ENCODE measurements at regions not wholly inside any gene's neighbourhood (a gene's known extent, or its start where the extent isn't known, plus 50 kb on each side); places are given as distances from the start of the nearest gene placed in this dataset.

DNA sequence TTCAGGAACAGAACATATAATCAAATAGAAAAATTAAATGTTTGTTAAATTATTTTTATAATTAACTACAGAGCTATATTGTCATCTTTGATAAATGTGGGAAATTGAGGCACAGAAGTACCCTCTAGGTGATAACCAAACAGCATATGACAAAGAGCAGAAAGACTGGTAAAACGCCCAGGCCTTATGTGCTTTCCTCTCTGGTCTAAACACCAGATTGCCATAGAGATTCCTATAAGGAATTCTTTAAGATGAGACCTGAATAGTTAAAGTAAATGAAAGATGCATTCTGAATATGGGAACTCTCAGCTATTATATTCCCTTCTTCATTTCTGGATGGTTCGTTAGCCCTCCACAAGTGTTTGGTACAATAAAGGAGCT is 140.0 kb upstream of the SOX5 start:
- no peak for DNase-seq

DNA sequence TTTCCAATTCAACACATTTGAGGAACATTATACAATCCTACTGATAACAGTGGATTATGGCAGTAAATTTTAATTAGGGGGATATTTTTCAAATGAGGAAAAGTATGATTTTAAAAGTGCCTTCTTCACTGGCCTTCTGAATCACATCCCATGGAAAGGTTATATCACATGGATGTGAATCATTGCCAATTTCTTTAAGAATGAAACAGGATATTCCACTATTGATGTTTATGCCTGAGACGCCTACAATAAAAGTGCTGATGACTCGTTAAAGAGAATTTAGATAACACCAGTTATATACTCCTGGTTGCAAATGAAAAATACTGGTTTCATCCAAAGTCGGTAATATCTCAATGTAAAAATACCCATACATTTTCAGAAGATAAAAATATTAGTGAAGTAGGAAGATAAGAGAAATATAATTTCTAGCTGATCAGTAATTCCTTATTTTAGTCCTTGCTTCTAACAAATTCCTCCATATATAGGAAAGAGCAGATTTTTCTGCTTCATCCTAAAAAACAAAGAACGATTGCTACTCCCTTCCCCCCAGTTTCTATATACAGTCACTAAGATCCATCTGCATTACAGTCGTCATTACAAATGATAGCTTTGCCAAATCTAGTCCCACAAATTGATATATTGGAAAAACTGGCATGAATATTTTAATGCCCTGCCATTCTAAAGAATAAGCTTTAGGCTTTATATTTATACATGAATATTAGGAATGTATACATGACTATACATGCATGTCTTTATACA is 139.5 kb upstream of the SOX5 start:
- DNase-seq, result no peak

DNA sequence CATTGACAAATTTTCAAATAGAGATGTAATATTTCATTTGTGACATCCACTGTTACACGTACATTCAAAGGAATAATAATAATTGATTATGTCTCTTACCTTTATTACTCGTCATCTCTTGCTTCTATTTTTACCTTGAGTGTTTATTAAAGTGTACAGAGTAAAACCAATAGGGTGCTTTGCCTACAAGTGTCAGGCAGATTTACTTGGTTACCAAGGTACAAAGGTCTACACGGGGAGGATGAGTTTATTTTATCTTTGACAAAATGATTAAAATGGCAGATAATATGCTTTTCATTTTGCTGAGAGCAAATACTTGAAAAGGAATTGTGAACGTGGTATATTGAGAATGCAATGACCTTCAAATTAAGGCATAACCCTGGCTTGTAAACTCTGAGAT is 137.8 kb upstream of the SOX5 start:
- no peak for DNase-seq

DNA sequence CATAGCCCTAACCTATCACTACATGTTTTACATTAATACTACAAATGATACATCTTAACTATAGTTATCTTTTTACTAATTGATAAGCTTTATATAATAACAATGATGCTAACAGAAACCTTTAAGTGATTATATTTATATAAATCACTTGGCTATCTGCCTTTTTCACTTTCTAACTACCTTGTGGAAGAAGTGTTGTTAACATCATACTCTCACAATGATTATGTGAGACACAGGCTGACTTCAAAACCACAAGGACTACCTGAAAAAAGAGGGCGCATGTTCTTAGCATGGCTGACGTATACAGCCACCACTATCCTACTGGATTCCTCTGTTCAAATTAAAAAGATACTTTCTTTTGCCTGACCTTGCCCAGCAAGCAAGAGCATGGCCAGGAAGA is 135.3 kb upstream of the SOX5 start:
- DNase-seq, result no peak

DNA sequence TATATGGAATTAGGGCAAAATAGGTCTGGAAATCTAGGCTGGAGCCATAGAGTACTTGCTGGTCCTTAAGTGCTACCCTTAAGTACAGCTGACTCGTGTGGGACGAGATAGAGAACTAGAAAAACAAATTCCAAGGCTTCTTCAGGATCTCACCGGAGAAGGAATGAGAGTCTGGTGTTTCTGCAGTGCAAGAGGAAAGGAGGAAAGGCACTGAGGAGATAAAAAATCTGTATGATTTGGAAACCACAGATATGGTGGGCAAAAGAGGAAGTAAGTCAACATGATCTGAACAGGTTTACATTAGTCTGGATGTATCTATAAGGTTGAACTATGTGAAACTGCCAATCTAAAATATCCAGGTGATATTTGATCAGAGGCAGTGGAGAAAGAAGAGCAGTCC is 134.4 kb upstream of the SOX5 start:
- DNase-seq, result no peak

DNA sequence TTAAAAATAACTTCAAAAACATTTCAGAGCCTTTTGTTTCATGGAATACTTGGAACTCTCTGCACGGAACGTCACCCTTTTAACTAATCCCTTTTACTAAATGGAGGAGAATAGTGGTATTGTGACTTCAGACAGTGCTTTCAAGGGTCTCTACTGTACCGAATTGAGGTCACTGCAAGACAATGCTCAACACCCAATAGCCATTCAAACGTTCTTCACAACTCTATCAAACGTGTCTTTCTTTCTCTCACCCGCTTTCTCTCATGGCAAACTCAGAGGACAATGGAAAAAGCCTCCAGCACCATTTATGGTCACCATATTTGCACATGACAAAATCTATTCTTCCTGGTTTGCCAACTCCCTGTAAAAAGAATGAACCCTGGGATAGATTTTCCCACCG is 132.1 kb upstream of the SOX5 start:
- DNase-seq, result no peak

DNA sequence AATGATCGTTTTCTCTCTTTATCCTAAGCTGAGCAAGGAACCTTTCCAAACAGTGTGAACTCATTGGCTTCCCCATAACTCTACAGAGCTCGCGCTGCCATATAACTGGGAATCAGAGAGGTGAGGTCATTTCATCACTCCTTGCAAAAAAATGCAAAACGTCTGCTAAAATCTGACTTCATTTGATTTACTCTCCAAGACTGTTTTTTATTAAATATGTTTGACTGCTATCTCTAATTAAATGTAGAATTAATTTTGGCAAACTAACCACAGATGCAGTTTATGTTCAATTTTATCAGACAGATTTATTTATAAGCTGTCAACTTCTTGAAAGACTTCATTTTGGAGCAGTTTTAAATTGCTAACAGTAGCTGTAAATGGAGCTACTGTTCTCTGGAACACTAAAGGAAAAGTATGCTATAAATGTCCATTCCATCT is 131.6 kb upstream of the SOX5 start:
- no peak for DNase-seq

DNA sequence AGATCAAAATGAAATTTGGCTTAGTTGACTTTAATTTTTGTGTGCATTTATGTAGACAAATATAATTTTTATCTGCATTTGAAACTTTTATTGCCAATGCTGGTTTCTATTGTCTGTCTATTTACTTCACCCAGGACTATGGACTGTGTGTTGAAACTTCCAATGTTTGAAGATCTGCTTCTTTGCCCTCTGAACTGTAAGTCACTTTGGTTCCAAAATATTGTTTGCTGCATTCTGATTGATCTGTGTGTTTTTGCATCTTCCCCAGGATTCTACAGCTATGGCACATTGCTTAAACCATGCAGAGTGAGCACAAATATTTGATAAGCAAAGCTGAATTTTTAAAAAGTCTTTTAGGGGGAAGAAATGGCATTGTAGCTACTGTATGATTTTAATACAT is 131.0 kb upstream of the SOX5 start:
- no peak for DNase-seq

DNA sequence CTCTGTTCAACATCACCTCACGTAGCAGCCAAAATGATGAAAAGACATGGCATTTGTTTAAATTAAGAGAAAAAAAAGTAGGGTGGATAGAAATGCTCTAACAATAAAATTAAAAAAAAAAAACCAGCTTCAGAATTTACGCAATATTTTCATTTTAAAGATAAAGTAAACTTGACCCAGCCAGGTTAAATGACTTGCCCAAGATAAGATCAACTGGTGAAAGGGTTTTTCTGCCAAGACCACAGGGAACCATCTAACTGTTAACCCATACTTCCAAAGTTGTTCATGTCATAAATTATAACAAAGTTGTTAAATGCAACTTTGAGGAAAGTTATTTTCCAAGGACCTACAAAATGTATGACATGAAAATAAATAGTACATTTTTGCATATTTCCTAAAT is 129.6 kb upstream of the SOX5 start:
- DNase-seq, result no peak

DNA sequence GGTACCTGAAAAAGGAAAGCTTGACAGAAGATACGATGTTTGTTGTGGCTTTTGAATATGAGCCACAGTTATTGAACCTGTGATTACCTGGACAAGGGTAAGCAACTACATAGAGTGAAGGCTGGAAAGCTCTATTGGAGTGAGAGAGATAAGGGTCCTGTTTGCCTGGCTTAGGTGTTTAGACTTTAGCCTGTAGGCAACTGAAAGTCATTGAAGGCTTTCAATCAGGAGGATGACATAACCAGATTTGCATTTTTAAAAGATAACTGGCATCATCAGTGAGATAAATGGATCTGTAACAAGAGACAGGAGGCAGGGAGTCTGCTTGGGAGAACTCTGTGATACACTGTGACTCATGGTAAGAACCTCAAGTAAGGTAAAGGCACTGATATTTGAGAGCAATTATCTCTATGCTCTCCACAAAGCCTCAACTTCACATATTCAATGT is 128.9 kb upstream of the SOX5 start:
- no peak for DNase-seq

DNA sequence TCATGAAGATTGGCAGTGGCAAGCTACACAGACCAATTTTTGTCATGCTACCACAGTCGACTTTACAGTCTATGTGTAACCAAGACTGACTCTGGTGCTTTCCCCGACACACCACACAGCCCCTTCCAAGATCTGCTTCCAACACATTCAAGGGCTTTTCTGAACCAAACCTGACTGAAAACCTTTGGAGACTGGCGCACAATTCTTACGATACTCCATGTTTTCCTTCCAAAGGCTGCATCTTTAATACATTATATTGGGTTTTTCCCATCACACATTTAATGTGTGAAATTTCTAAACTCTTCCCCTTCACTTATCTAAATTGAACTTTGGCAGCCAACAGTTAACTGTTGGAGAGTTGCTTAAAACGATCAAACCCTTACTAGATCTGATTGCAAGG is 127.7 kb upstream of the SOX5 start:
- DNase-seq, result no peak

DNA sequence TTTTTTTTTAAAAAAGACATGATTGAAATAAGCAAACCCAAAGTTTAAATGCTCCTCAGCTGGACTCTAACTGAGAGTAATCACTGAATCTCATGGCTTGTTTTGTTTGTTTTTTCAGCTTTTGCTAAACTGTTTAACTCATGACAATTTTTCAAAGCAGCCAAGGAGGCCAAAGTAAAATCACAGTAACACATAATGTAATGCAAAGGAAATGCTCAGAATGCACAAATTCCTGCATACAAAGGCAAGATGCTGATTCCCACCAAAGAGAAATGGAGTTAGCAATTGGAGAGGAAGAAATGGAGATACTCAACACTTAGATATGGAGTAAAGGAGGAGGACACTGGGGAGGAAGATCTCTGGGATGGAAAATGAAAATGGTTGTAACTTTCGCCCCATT is 126.2 kb upstream of the SOX5 start:
- no peak for DNase-seq

DNA sequence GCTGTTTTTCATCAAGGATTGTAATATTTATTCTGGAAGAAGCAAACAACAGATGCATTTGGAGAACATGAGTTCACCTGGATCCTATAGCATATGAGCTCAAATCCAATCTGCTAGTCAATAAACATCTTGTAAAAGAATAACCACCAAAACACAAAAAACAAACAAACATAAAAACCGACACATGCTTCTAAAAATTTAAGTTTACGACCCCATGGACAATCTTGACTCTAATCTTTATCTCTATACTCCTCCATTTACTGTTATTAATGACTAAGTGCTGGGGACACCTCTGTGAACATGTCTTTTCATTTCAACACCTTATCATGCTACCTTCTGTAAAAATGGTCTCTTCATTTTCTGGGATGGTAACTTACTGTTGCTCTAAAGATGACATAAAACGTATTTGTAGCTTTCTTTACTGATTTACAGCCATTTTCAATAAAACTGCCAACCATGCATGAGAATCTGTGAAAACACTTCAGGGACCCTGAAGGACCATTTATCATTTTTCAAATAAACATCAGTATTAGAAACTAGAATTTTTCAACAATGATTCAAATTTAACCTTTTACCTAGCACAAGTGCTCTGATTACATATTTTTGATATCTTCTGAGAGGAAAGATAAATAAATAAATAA is 123.8 kb upstream of the SOX5 start:
- no peak for DNase-seq

DNA sequence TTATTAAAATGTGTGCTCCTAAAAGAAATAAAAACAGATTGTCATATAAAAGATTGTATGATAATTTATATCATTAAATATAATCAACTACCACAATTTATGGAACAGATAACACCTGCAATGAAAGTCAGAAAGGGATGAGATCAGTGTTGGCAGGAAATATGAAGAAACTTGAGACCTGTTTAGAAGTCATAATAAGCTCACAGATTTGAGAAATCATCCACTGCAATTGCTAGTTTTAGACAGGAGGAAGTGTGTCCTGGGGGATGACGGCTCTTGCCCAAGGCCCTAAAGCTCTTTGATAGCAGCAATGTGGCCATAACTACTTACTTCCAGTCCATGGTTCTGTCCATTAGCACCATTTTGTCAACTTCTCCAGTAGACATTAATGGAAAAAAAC is 122.8 kb upstream of the SOX5 start:
- no peak for DNase-seq

DNA sequence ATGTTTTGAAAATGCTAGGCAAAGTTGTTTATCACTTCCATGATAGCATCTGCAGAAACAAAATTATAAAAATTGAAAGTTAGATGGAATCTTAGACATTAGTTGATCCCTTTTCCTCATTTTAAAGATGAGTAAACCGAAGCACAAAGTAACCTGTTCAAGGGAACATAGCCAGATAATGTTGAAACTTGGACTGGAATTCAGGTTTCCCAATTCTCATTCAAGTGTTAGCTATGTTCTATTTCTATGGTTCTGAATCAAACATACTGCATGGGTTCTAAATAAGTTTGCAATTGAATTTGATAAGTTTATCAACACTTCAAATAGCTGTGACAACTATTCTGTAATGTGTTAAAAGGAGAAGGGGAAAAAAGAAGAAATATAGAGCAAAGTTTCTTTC is 122.4 kb upstream of the SOX5 start:
- DNase-seq, result no peak

DNA sequence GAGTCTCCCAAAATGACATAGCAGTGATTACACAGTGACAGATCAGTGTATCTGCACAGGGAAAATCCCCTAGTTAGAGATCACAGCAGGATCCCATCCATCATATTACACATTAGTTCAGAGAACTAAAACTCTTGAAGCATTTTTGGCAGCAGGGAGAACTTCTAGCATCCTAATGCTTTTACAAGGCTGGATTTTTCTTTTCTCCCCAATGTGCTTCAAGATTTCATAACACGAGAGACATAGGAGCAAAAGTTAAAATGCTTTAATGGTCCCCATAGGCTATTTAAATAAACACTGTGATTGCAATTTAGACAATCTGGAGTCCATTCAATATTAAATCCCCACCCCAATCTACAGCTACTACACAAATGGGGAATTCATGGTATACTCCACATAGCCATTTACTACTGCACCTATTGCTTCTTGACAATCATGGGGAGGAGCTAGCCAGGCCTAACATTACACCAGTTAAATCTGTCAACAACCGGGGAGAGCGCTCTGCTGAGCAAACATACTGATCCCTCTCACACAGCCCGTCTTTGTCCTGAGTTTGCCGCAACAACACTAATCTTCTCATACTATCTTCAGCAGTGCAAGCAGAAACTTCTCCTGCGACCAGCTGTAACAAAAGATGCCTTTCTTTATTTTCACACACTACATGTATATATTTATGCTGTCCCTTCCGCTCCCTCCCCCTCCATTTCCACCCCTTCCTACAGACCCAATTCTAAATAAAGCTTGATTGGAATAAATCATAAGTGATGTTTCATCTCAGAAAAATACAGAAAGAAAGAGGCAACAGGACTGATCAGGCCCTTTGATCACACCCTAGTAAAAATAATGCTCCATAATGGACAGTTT is 120.3 kb upstream of the SOX5 start:
- peak in 2 of 51 donors; percentile 1 for DNase-seq

DNA sequence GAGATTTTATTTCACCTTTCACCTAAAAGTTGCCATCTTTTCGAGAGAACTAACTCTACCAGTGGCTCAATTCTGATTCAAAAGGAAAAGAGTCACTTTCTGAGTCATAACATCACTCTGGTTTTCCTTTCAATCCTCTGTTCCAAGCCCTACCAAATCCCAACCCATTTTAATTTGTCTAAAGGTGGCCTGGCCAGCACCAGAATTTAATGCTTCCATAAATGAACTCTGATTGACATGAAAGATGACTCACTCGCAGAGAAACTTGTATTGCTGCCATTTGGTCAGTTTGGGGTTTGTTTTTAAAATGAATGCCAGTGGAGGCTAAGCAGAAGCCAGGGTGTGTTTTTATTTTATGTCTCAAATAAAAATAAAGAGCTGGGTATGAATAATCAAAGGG is 117.4 kb upstream of the SOX5 start:
- peak in 3 of 51 donors; percentile 5 to 34 (median 5) for DNase-seq

DNA sequence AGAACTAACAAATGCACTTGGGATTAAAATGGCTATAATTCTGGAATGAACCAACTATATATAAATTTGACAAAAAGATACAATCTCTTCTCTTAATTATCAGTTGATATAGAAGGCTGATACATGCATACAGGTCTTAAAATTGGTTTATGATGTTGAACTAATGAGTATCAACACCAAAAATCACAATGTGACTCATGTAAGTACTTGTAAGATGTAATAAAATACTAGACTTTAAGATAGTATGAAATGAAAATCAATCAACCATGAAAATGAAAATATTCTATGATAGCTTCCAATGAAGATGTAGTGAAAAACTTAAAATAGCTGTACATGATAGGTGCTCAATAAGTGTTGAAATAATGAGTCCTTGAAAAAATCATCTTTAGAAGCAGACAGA is 116.6 kb upstream of the SOX5 start:
- DNase-seq, result no peak

DNA sequence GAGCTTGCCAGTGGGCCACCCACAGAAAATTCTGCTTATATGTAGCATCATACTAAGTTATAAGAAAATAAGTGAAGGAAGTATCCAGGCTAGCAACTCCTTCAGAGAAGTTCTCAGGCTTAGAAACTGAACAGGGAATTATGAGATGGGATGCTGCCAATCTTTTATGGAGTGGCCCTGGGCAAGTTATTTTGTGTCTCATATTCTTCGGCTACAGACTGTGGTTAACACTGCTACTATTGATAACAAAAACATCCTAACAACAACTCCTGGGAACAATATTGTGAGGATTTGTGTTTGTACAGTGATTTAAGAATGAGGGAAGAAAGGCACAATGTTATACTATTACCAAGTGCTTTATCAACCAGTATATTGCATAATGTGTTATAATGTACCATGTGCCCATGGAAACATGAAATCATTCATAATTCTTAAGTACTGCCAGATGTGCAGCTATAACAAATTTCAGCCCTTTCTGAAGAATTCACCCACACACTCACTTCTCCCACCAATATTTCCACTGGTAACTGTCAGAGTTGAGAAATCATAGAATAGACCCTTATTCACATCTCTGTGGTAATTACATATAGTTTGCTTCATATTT is 113.3 kb upstream of the SOX5 start:
- DNase-seq, result no peak

DNA sequence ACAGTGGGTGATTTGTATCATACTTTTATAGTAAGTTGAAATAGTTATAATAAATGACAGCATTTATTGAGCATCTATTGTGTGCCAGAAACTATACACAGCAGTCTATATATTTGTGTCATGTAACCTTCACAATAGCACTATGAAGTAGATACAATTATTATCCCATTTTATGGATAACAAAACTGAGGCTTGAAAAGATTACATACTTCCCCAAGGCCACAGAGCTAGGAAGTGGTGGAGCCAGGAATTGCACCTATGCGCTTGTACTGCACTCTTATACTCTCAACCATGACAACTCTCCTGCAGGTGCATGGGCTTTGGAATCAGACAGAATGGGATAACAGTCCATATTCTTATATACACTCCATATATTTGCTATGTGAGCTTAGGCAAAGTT is 110.6 kb upstream of the SOX5 start:
- DNase-seq, result no peak

DNA sequence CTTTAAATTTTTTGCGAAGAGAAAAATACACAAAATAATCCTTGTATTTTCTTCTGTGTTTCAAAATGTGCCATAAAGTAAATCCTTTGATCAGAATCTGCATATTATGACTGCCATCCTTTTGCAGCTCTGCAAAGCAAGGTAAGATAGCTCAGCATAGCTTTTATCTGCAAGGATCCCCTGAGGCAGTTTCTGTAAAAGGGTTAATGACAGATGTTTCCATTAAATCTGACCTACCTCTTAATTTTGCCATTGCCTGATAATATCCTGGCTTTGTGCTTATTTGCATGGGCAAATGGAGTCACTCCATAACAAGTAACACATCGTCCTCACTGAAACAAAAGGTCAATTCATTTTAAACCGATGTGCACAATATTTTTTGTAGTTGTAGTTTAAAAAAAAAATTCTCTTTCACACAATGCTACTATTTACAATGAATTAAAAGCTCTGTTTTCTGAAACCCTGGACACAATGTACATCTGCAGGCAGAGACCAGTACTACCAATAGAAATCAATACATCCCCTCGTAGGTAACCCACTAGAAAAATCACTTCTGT is 108.5 kb upstream of the SOX5 start:
- no peak for DNase-seq

DNA sequence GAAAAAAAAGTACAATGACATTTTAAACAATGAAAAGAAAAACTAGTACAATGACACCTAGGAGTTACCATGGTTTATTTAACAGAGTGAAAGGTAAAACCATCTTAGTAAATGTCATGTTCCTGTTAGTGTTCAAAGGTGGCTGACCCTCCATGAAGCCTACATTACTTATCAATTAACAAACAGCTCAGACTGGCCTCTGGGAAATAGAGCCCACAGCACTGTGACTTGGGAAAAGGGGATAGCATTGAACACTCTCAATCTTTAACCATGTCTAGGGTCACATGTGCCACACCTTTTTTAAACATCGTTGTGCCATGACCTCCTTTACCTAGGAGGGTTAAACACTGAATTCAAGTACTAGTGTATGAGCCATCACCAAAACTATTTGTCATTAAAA is 106.3 kb upstream of the SOX5 start:
- DNase-seq, result no peak
